Neural crest cell (in vitro differentiated cells): ENCODE measurements at regions not wholly inside any gene's neighbourhood (a gene's known extent, or its start where the extent isn't known, plus 50 kb on each side); places are given as distances from the start of the nearest gene placed in this dataset.
"Not testable (repeated sequence)": the region's sequence is repeated elsewhere in the genome, so short reads cannot be mapped to it uniquely, and the experiment has no call there.

Experiments used
- DNase-seq: peaks from one replicate; pipeline ENCODE4 v3.0.0; 2021; ENCODE audit warnings: low read depth, mixed read lengths, low spot score
- H3K27ac Mint-ChIP-seq: one replicate; pipeline ENCODE4 v1.8.0; 2021; ENCODE audit warnings: mild to moderate bottlenecking, mixed read lengths; ENCODE audit not compliant: unreplicated experiment
- H3K27me3 Mint-ChIP-seq: 2 replicates; pipeline ENCODE4 v1.8.0; 2021; ENCODE audit warnings: low read depth, mild to moderate bottlenecking, mixed read lengths
- H3K36me3 Mint-ChIP-seq: 2 replicates; pipeline ENCODE4 v1.8.0; 2021; ENCODE audit warnings: low read depth, mild to moderate bottlenecking, mixed read lengths
- H3K4me1 Mint-ChIP-seq: 2 replicates; pipeline ENCODE4 v1.8.0; 2021; ENCODE audit warnings: mixed read lengths
- H3K4me3 Mint-ChIP-seq: one replicate; pipeline ENCODE4 v1.8.0; 2021; ENCODE audit warnings: mild to moderate bottlenecking, mixed read lengths
- H3K9me3 Mint-ChIP-seq: 2 replicates; pipeline ENCODE4 v1.8.0; 2021; ENCODE audit warnings: mixed read lengths

GRCh38 chr7:75201606-75202079 is 109.3 kb downstream of the GTF2IRD2B start:
- H3K9me3 Mint-ChIP-seq, H3K4me3 Mint-ChIP-seq, DNase-seq, H3K27ac Mint-ChIP-seq, H3K27me3 Mint-ChIP-seq, H3K36me3 Mint-ChIP-seq, H3K4me1 Mint-ChIP-seq: not testable (repeated sequence)

- not testable (repeated sequence) for DNase-seq, H3K36me3 Mint-ChIP-seq, H3K27me3 Mint-ChIP-seq
Measured at GRCh38 chr7:75205367-75206085, 113.1 kb downstream of the GTF2IRD2B start.

GRCh38 chr7:75215460-75215859 is 123.1 kb downstream of the GTF2IRD2B start:
- not testable (repeated sequence) for H3K9me3 Mint-ChIP-seq, H3K36me3 Mint-ChIP-seq, H3K4me1 Mint-ChIP-seq, H3K27ac Mint-ChIP-seq, H3K4me3 Mint-ChIP-seq, H3K27me3 Mint-ChIP-seq, DNase-seq

More at GRCh38 chr7:75205367-75206085, 113.1 kb downstream of the GTF2IRD2B start:
- not testable (repeated sequence) for H3K27ac Mint-ChIP-seq, H3K9me3 Mint-ChIP-seq, H3K4me3 Mint-ChIP-seq, H3K4me1 Mint-ChIP-seq

GRCh38 chr7:75216963-75217362 is 124.6 kb downstream of the GTF2IRD2B start:
- not testable (repeated sequence) for H3K4me3 Mint-ChIP-seq, H3K9me3 Mint-ChIP-seq, H3K27me3 Mint-ChIP-seq

GRCh38 chr7:75226102-75226501 is 133.7 kb downstream of the GTF2IRD2B start:
- H3K9me3 Mint-ChIP-seq: not testable (repeated sequence)

More at GRCh38 chr7:75216963-75217362, 124.6 kb downstream of the GTF2IRD2B start:
- not testable (repeated sequence) for DNase-seq, H3K27ac Mint-ChIP-seq, H3K36me3 Mint-ChIP-seq, H3K4me1 Mint-ChIP-seq

GRCh38 chr7:75229558-75229957 is 137.2 kb downstream of the GTF2IRD2B start:
- H3K4me3 Mint-ChIP-seq, H3K36me3 Mint-ChIP-seq, H3K27me3 Mint-ChIP-seq, H3K4me1 Mint-ChIP-seq, H3K9me3 Mint-ChIP-seq, DNase-seq, H3K27ac Mint-ChIP-seq: not testable (repeated sequence)

More at GRCh38 chr7:75226102-75226501, 133.7 kb downstream of the GTF2IRD2B start:
- not testable (repeated sequence) for H3K4me1 Mint-ChIP-seq, H3K36me3 Mint-ChIP-seq, H3K4me3 Mint-ChIP-seq, H3K27me3 Mint-ChIP-seq, H3K27ac Mint-ChIP-seq, DNase-seq

GRCh38 chr7:75230558-75230957 is 138.2 kb downstream of the GTF2IRD2B start:
- H3K4me3 Mint-ChIP-seq, H3K4me1 Mint-ChIP-seq, DNase-seq, H3K9me3 Mint-ChIP-seq, H3K36me3 Mint-ChIP-seq, H3K27me3 Mint-ChIP-seq, H3K27ac Mint-ChIP-seq: not testable (repeated sequence)

GRCh38 chr7:75235092-75235826 is 142.9 kb downstream of the GTF2IRD2B start:
- not testable (repeated sequence) for H3K9me3 Mint-ChIP-seq, H3K4me1 Mint-ChIP-seq, H3K27ac Mint-ChIP-seq, H3K36me3 Mint-ChIP-seq, H3K4me3 Mint-ChIP-seq, H3K27me3 Mint-ChIP-seq, DNase-seq

GRCh38 chr7:75235827-75236167 is 143.4 kb downstream of the GTF2IRD2B start:
- H3K4me1 Mint-ChIP-seq, H3K27ac Mint-ChIP-seq, H3K27me3 Mint-ChIP-seq, DNase-seq, H3K4me3 Mint-ChIP-seq, H3K36me3 Mint-ChIP-seq, H3K9me3 Mint-ChIP-seq: not testable (repeated sequence)

- DNase-seq: peak; percentile 13
- not testable (repeated sequence) for H3K36me3 Mint-ChIP-seq, H3K9me3 Mint-ChIP-seq, H3K4me1 Mint-ChIP-seq, H3K4me3 Mint-ChIP-seq, H3K27me3 Mint-ChIP-seq, H3K27ac Mint-ChIP-seq
Measured at GRCh38 chr7:75237255-75238187, 145.1 kb downstream of the GTF2IRD2B start.

- DNase-seq, H3K4me1 Mint-ChIP-seq, H3K27ac Mint-ChIP-seq, H3K9me3 Mint-ChIP-seq, H3K36me3 Mint-ChIP-seq, H3K4me3 Mint-ChIP-seq, H3K27me3 Mint-ChIP-seq: not testable (repeated sequence)
Measured at GRCh38 chr7:75238309-75238708, 145.9 kb downstream of the GTF2IRD2B start.

- not testable (repeated sequence) for H3K9me3 Mint-ChIP-seq, H3K27ac Mint-ChIP-seq, H3K4me1 Mint-ChIP-seq, H3K27me3 Mint-ChIP-seq, H3K4me3 Mint-ChIP-seq, DNase-seq, H3K36me3 Mint-ChIP-seq
Measured at GRCh38 chr7:75243638-75244037, 151.2 kb downstream of the GTF2IRD2B start.

GRCh38 chr7:75248216-75248615 is 147.2 kb upstream of the TRIM73 start:
- H3K9me3 Mint-ChIP-seq, H3K4me3 Mint-ChIP-seq, H3K36me3 Mint-ChIP-seq, DNase-seq, H3K27me3 Mint-ChIP-seq, H3K27ac Mint-ChIP-seq, H3K4me1 Mint-ChIP-seq: not testable (repeated sequence)
